Spleen (tissue), 11 donors: ENCODE measurements at regions not wholly inside any gene's neighbourhood (a gene's known extent, or its start where the extent isn't known, plus 50 kb on each side); places are given as distances from the start of the nearest gene placed in this dataset.

Experiments
- DNase-seq: peaks from one replicate; pipeline ENCODE4 v3.0.0-alpha.2; 2020
- H3K27ac ChIP-seq, 8 donors: fragments of 200-600 bp; sonication (generic) in 7 of 8; 1 replicate in 4 of 8; 2 replicates in 4 of 8; pipeline versions ENCODE4 v1.5.0 to v1.8.0; 2016 to 2021; ENCODE audit warnings: inconsistent platforms in 4 of 8, mild to moderate bottlenecking in 4 of 8, moderate library complexity in 1 of 8
- H3K27me3 ChIP-seq, 7 donors: fragments of 200-600 bp; sonication (generic) in 6 of 7; replicated peaks in 1 of 7; 1 replicate in 4 of 7; 2 replicates in 3 of 7; pipeline versions ENCODE4 v1.5.0 to v1.8.0; 2016 to 2021; ENCODE audit warnings: inconsistent platforms in 3 of 7, mild to moderate bottlenecking in 1 of 7
- H3K36me3 ChIP-seq, 6 donors: fragments of 200-600 bp; sonication (generic) in 5 of 6; 1 replicate in 4 of 6; 2 replicates in 2 of 6; pipeline versions ENCODE4 v1.5.0 to v1.8.0; 2016 to 2021; ENCODE audit warnings: inconsistent platforms in 2 of 6
- H3K4me1 ChIP-seq, 6 donors: fragments of 200-600 bp; sonication (generic) in 5 of 6; 1 replicate in 3 of 6; 2 replicates in 3 of 6; pipeline versions ENCODE4 v1.5.0 to v1.8.0; 2016 to 2021; ENCODE audit warnings: inconsistent platforms in 3 of 6
- H3K4me3 ChIP-seq, 8 donors: fragments of 200-600 bp; sonication (generic) in 7 of 8; 1 replicate in 4 of 8; 2 replicates in 4 of 8; pipeline versions ENCODE4 v1.5.0 to v1.8.0; 2016 to 2021; ENCODE audit warnings: inconsistent platforms in 4 of 8, mild to moderate bottlenecking in 4 of 8, moderate library complexity in 2 of 8
- H3K9me3 ChIP-seq, 8 donors: fragments of 200-600 bp; sonication (generic) in 7 of 8; 1 replicate in 4 of 8; 2 replicates in 4 of 8; pipeline versions ENCODE4 v1.5.0 to v1.8.0; 2016 to 2021; ENCODE audit warnings: inconsistent platforms in 4 of 8
- POLR2A ChIP-seq, 3 donors: fragments of 450-650 bp; IDR thresholded peaks; one replicate each; pipeline ENCODE4 v1.5.1; 2017; ENCODE audit warnings: antibody characterized with exemption in 3 of 3, mild to moderate bottlenecking in 1 of 3
- POLR2AphosphoS5 ChIP-seq, 3 donors: sonication (generic); formaldehyde crosslinking; IDR thresholded peaks; one replicate each; pipeline ENCODE4 v1.5.1; 2017; ENCODE audit warnings: antibody characterized with exemption in 3 of 3
- WGBS, 5 donors: extraction: QIAGEN DNeasy Blood & Tissue Kit in 3 of 5; methylation state at CpG; one replicate each; pipeline versions ENCODE4 v1.1.5 to v1.1.7; 2013 to 2018; 5-methylcytosine and 5-hydroxymethylcytosine counted together
- intact Hi-C: fragments of 100-400 bp; cut with DNase I; formaldehyde crosslinking; loops from one replicate; pipeline ENCODE4 v1.15.0; 2023; ENCODE audit warnings: low total_unique reads
- TF ChIP-seq, protein P1 (sequence below), 11 experiments: fragments of 200-600 bp in 7 of 11; fragments of 450-650 bp in 4 of 11; sonication (generic) in 4 of 11; IDR thresholded peaks in 8 of 11; conservative IDR thresholded peaks in 3 of 11; 1 replicate in 7 of 11; 2 replicates in 4 of 11; pipeline versions ENCODE4 v1.4.0 to v1.8.0; 2016 to 2021; ENCODE audit warnings: antibody characterized with exemption in 11 of 11, inconsistent platforms in 4 of 11, mild to moderate bottlenecking in 1 of 11
- donor health status: healthy with polysubstance abuse.
- donor health status: DM: no; HTN: no; CAD: no; lungs with moderate emphysema.
- donor health status: DM: no; HTN: no; CAD: no.
- donor health status: Bipolar disorder and iron deficiency.
- donor health status: healthy.
- donor health status: DM: no; HTN: no; CAD: no.
- donor health status: DM: yes; HTN: yes; CAD: no.

DNA sequence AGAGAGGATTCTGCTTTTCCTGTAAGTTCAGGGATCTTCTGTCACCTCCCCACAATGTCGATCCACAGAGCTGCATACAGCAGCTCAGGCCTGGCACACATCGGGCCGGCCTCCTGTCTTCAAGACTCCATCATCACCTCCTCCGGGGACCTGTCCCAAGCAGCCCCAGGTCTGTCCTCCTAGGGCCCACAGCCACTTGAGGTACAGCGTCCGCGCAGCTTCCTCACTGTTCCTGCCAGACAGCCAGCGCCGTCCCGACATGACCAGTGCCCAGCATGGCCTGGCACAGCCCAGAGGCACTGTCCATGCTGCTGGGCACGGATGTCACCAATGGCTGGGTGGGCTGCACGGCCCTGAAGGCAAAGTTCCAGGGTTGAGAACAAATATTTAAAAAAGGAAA lies 101.6 kb downstream of the DLL1 start:
- WGBS, 5 donors, result 78 to 88% (median 85%) methylated on average over 12 of the region's 12 CpGs
- Histone ChIP-seq H3K27me3 (peaks cover 0 to 44% (median 4%) of the 10 kb centered on the region in 7 donors), H3K36me3 (no peaks in the 10 kb centered on the region), H3K27ac (no peak overlapping the region), H3K4me1 (no peaks in the 10 kb centered on the region), H3K9me3 (peaks cover 0 to 11% (median 3%) of the 10 kb centered on the region in 8 donors), H3K4me3 (no peak overlapping the region)
- DNase-seq, result no peak
- intact Hi-C loops, result no loop called here
- TF ChIP-seq POLR2A (IDR thresholded peaks at IDR 0.05) (no peak), POLR2AphosphoS5 (IDR thresholded peaks at IDR 0.05) (no peak)
- TF ChIP-seq, protein P1, sequence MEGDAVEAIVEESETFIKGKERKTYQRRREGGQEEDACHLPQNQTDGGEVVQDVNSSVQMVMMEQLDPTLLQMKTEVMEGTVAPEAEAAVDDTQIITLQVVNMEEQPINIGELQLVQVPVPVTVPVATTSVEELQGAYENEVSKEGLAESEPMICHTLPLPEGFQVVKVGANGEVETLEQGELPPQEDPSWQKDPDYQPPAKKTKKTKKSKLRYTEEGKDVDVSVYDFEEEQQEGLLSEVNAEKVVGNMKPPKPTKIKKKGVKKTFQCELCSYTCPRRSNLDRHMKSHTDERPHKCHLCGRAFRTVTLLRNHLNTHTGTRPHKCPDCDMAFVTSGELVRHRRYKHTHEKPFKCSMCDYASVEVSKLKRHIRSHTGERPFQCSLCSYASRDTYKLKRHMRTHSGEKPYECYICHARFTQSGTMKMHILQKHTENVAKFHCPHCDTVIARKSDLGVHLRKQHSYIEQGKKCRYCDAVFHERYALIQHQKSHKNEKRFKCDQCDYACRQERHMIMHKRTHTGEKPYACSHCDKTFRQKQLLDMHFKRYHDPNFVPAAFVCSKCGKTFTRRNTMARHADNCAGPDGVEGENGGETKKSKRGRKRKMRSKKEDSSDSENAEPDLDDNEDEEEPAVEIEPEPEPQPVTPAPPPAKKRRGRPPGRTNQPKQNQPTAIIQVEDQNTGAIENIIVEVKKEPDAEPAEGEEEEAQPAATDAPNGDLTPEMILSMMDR (IDR thresholded peaks at IDR 0.05 in 8 of 11, conservative IDR thresholded peaks at IDR 0.05 in 3 of 11), result no peak

DNA sequence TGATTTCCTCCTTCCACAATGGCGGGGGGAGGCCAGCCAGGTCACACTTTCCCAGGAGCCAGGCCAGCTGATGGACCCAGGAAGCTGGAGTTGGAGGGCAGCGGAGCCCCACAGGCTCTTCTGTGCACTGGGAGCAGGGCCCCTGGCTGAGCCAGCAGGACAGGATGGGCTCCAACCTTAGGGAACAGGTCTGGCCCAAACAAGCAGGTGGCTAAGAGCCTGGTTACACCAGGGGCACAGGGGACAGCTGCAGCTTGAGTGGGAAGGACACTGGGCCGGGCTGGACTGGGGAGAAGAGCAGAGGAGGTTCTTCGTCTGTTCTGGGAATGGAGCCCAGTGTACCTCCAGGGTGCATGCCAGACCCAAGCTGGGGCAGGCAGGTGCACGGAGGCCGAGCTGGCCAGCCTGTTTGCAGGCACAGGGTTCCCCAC lies 102.3 kb downstream of the DLL1 start:
- no peaks in the 10 kb centered on the region for H3K4me1 ChIP-seq
- H3K36me3 ChIP-seq, result no peaks in the 10 kb centered on the region
- H3K4me3 ChIP-seq, result no peak overlapping the region
- intact Hi-C loops, result no loop called here
- H3K27me3 ChIP-seq, result peaks cover 0 to 43% (median 4%) of the 10 kb centered on the region in 7 donors
- TF ChIP-seq, protein P1 (IDR thresholded peaks at IDR 0.05 in 8 of 11, conservative IDR thresholded peaks at IDR 0.05 in 3 of 11), result no peak
- TF ChIP-seq POLR2A (IDR thresholded peaks at IDR 0.05) (no peak), POLR2AphosphoS5 (IDR thresholded peaks at IDR 0.05) (no peak)
- 65 to 76% (median 73%) methylated on average over 5 to 6 of the region's 6 CpGs for WGBS, 5 donors
- DNase-seq, result peak; percentile 68
- no peak overlapping the region for H3K27ac ChIP-seq
- H3K9me3 ChIP-seq, result peaks cover 0 to 5% (median 0%) of the 10 kb centered on the region in 8 donors

DNA sequence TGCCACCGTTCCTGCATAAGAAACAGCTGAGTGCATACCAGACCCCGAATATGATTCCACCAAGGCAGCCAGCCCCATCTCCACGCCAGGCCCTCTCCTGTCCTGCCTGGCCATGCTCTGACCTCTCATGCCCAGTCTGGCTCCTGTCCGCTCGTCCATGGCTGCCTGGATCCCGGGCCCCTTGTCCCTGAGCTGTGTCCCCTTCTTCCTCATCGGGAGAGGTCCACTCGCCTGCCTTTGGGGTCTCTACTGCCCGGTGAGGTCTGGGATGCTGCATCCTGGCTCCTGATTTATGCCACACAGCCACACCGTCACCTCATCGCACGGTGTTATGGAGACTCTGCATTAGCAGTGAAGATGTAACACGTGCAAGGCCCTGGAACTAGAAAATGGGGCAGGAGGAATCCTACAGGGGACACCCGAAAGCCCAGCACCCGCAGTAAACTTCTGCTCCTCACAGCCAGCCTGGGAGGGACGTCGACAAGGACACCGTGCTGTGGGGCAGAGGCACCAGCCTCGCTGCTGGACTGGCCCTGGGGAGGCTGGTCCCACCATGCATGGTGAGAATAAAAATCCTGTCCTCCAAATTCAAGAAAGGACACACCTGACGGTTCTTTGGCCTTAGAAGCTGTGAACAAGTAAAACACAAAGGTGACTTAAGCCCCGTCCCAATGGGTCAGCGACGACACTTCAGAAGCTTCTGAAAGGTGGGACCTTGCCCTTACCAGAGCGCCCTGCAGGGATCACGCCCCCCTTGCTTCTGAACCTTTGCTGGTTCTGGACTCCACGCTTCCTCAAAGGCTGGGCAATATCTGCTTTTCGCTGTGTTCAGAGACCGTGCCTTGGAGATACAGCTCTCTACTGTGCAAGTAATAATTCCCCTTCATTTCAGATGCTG lies 103.0 kb downstream of the DLL1 start:
- no peaks in the 10 kb centered on the region for H3K9me3 ChIP-seq
- no peak overlapping the region for H3K4me3 ChIP-seq
- H3K4me1 ChIP-seq, result no peaks in the 10 kb centered on the region
- no peak overlapping the region for H3K27ac ChIP-seq
- 82 to 88% (median 86%) methylated on average over 25 to 28 of the region's 28 CpGs for WGBS, 5 donors
- intact Hi-C loops, result no loop called here
- H3K27me3 ChIP-seq, result peaks cover 0 to 36% (median 4%) of the 10 kb centered on the region in 7 donors
- TF ChIP-seq, protein P1 (IDR thresholded peaks at IDR 0.05 in 8 of 11, conservative IDR thresholded peaks at IDR 0.05 in 3 of 11), result no peak
- TF ChIP-seq POLR2A (IDR thresholded peaks at IDR 0.05) (no peak), POLR2AphosphoS5 (IDR thresholded peaks at IDR 0.05) (no peak)
- no peak for DNase-seq
- H3K36me3 ChIP-seq, result no peaks in the 10 kb centered on the region

DNA sequence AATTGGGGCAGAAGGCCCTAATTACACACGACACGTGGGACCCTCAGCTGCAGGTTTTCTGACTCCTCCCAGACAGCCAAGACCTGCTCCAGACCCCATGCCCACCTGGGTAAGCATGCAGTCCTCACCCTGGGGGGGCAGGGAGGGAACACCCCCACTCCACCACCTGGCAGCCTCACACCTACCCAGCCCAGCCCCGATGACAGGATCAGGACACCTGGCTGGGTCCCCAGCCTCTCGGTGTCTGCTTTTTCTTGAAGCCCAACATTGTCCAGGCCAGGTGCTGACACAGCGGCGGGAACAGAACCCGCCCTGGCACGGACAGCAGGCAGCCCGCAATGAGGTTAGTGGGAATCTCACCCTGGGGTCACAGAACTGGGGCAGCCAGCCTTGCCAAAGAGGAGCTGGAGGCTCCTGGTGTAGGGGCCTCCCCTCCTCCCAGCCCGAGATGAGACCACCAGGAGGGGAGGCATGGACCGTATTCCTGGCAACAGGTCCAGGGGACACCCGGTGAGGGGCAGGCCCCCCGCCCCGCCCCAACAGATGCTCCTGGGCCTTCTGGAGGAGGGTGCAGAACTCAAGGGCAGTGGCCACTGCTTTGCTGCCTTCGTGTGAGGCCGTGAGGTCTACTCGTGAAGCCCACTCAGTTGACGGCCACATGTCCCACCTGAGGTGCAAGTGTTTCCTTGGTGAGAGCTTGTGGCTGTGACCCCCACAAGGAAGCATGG lies 103.8 kb downstream of the DLL1 start:
- Histone ChIP-seq H3K27me3 (peaks cover 0 to 28% (median 0%) of the 10 kb centered on the region in 7 donors), H3K27ac (no peak overlapping the region), H3K4me1 (no peaks in the 10 kb centered on the region), H3K36me3 (no peaks in the 10 kb centered on the region), H3K9me3 (no peaks in the 10 kb centered on the region), H3K4me3 (no peak overlapping the region)
- DNase-seq, result no peak
- TF ChIP-seq POLR2AphosphoS5 (IDR thresholded peaks at IDR 0.05), result no peak
- TF ChIP-seq, protein P1 (IDR thresholded peaks at IDR 0.05 in 8 of 11, conservative IDR thresholded peaks at IDR 0.05 in 3 of 11), result no peak
- no peak for TF ChIP-seq POLR2A (IDR thresholded peaks at IDR 0.05)
- intact Hi-C loops, result no loop called here
- 83 to 87% (median 86%) methylated on average over 10 to 18 of the region's 18 CpGs for WGBS, 5 donors
